HFFc6 (cell line): ENCODE measurements at regions not wholly inside any gene's neighbourhood (a gene's known extent, or its start where the extent isn't known, plus 50 kb on each side); places are given as distances from the start of the nearest gene placed in this dataset.
"Not testable (repeated sequence)": the region's sequence is repeated elsewhere in the genome, so short reads cannot be mapped to it uniquely, and the experiment has no call there.

Source experiments
- DNase-seq: peaks from one replicate; pipeline ENCODE4 v3.0.0-alpha.2; 2018
- H3K27ac Mint-ChIP-seq: 2 replicates; pipeline ENCODE4 v1.8.0; 2020; ENCODE audit warnings: mild to moderate bottlenecking, mixed read lengths
- H3K27me3 Mint-ChIP-seq: 2 replicates; pipeline ENCODE4 v1.8.0; 2021; ENCODE audit warnings: mild to moderate bottlenecking, moderate library complexity, mixed read lengths; ENCODE audit not compliant: insufficient read depth
- H3K36me3 Mint-ChIP-seq: 2 replicates; pipeline ENCODE4 v1.8.0; 2021; ENCODE audit warnings: low read depth, mixed read lengths
- H3K4me1 Mint-ChIP-seq: 2 replicates; pipeline ENCODE4 v1.8.0; 2020; ENCODE audit warnings: low read depth, mixed read lengths
- H3K4me3 Mint-ChIP-seq: 2 replicates; pipeline ENCODE4 v1.8.0; 2020; ENCODE audit warnings: mild to moderate bottlenecking, moderate library complexity, mixed read lengths
- H3K9me3 Mint-ChIP-seq: 2 replicates; pipeline ENCODE4 v1.8.0; 2020; ENCODE audit warnings: mild to moderate bottlenecking, mixed read lengths

- H3K36me3 Mint-ChIP-seq: not testable (repeated sequence)
These were observed 52.0 kb downstream of the SYT15B start for GRCh38 chr10:47711428-47711827.

GRCh38 chr10:47710443-47710842 lies 52.9 kb downstream of the SYT15B start:
- H3K27me3 Mint-ChIP-seq, H3K36me3 Mint-ChIP-seq, H3K27ac Mint-ChIP-seq, H3K4me3 Mint-ChIP-seq, H3K9me3 Mint-ChIP-seq, DNase-seq, H3K4me1 Mint-ChIP-seq: not testable (repeated sequence)

More at GRCh38 chr10:47711428-47711827, 52.0 kb downstream of the SYT15B start:
- not testable (repeated sequence) for DNase-seq, H3K27me3 Mint-ChIP-seq, H3K4me3 Mint-ChIP-seq, H3K9me3 Mint-ChIP-seq, H3K27ac Mint-ChIP-seq, H3K4me1 Mint-ChIP-seq

- DNase-seq: peak; percentile 37
- Mint-ChIP-seq H3K4me3 (peak overlapping the region; percentile 55), H3K27ac (peak overlapping the region; percentile 43; the same call in 1 of the 2 replicates)
- H3K4me1 Mint-ChIP-seq, H3K36me3 Mint-ChIP-seq, H3K9me3 Mint-ChIP-seq, H3K27me3 Mint-ChIP-seq: not testable (repeated sequence)
These were observed 57.5 kb downstream of the SYT15B start for GRCh38 chr10:47705698-47706414.

GRCh38 chr10:47701285-47701684 lies 62.1 kb downstream of the SYT15B start:
- H3K36me3 Mint-ChIP-seq, H3K9me3 Mint-ChIP-seq, H3K27ac Mint-ChIP-seq, H3K4me3 Mint-ChIP-seq, H3K27me3 Mint-ChIP-seq, DNase-seq: not testable (repeated sequence)
- peaks cover 10% of the 10 kb centered on the region for H3K4me1 Mint-ChIP-seq

- H3K9me3 Mint-ChIP-seq, H3K36me3 Mint-ChIP-seq, H3K27me3 Mint-ChIP-seq, H3K4me3 Mint-ChIP-seq, H3K27ac Mint-ChIP-seq: not testable (repeated sequence)
- peak; percentile 28 for DNase-seq
- H3K4me1 Mint-ChIP-seq: peaks cover 17% of the 10 kb centered on the region
These were observed 63.5 kb downstream of the SYT15B start for GRCh38 chr10:47699854-47700253.

- H3K4me1 Mint-ChIP-seq: peaks cover 12% of the 10 kb centered on the region
- H3K36me3 Mint-ChIP-seq, H3K27me3 Mint-ChIP-seq, H3K9me3 Mint-ChIP-seq, H3K4me3 Mint-ChIP-seq, H3K27ac Mint-ChIP-seq: not testable (repeated sequence)
- peak; percentile 29 for DNase-seq
These were observed 67.2 kb downstream of the SYT15B start for GRCh38 chr10:47696170-47696569.

- not testable (repeated sequence) for H3K4me3 Mint-ChIP-seq, H3K27ac Mint-ChIP-seq, DNase-seq, H3K9me3 Mint-ChIP-seq, H3K4me1 Mint-ChIP-seq, H3K27me3 Mint-ChIP-seq, H3K36me3 Mint-ChIP-seq
These were observed 68.2 kb downstream of the SYT15B start for GRCh38 chr10:47695149-47695548.

GRCh38 chr10:47690304-47690703 lies 73.1 kb downstream of the SYT15B start:
- H3K4me1 Mint-ChIP-seq, H3K27ac Mint-ChIP-seq, H3K9me3 Mint-ChIP-seq, DNase-seq, H3K27me3 Mint-ChIP-seq, H3K4me3 Mint-ChIP-seq, H3K36me3 Mint-ChIP-seq: not testable (repeated sequence)

GRCh38 chr10:47683826-47684475 lies 79.4 kb downstream of the SYT15B start:
- not testable (repeated sequence) for H3K27ac Mint-ChIP-seq, DNase-seq, H3K4me1 Mint-ChIP-seq, H3K27me3 Mint-ChIP-seq, H3K4me3 Mint-ChIP-seq, H3K9me3 Mint-ChIP-seq, H3K36me3 Mint-ChIP-seq

GRCh38 chr10:47681638-47681990 lies 81.8 kb downstream of the SYT15B start:
- H3K9me3 Mint-ChIP-seq, H3K27me3 Mint-ChIP-seq, DNase-seq, H3K36me3 Mint-ChIP-seq, H3K4me1 Mint-ChIP-seq, H3K4me3 Mint-ChIP-seq, H3K27ac Mint-ChIP-seq: not testable (repeated sequence)

- H3K4me3 Mint-ChIP-seq: peak overlapping the region; percentile 47; the same call in 1 of the 2 replicates
- H3K4me1 Mint-ChIP-seq, H3K27me3 Mint-ChIP-seq, H3K36me3 Mint-ChIP-seq, DNase-seq, H3K9me3 Mint-ChIP-seq, H3K27ac Mint-ChIP-seq: not testable (repeated sequence)
These were observed 82.3 kb downstream of the SYT15B start for GRCh38 chr10:47680848-47681637.

GRCh38 chr10:47676102-47676501 lies 87.3 kb downstream of the SYT15B start:
- not testable (repeated sequence) for H3K36me3 Mint-ChIP-seq, H3K9me3 Mint-ChIP-seq, DNase-seq, H3K27me3 Mint-ChIP-seq, H3K27ac Mint-ChIP-seq, H3K4me1 Mint-ChIP-seq, H3K4me3 Mint-ChIP-seq

- not testable (repeated sequence) for H3K4me1 Mint-ChIP-seq, H3K27ac Mint-ChIP-seq, H3K36me3 Mint-ChIP-seq, H3K4me3 Mint-ChIP-seq, DNase-seq, H3K27me3 Mint-ChIP-seq, H3K9me3 Mint-ChIP-seq
These were observed 87.8 kb downstream of the SYT15B start for GRCh38 chr10:47675577-47675976.

GRCh38 chr10:47673128-47673527 lies 90.3 kb downstream of the SYT15B start:
- H3K36me3 Mint-ChIP-seq, H3K4me3 Mint-ChIP-seq, H3K27me3 Mint-ChIP-seq, H3K4me1 Mint-ChIP-seq, DNase-seq, H3K9me3 Mint-ChIP-seq, H3K27ac Mint-ChIP-seq: not testable (repeated sequence)
